GM12878 (cell line): ENCODE measurements at regions not wholly inside any gene's neighbourhood (a gene's known extent, or its start where the extent isn't known, plus 50 kb on each side); places are given as distances from the start of the nearest gene placed in this dataset.
A peak's percentile ranks its signal among the peaks of the same experiment; 100 is the strongest.

Source experiments
- ATF2 ChIP-seq: IDR thresholded peaks from 2 replicates; pipeline ENCODE4 v1.6.1; 2012; ENCODE audit warnings: low read length, inconsistent platforms
- BCL11A ChIP-seq: IDR thresholded peaks from 2 replicates; pipeline ENCODE4 v1.6.1; 2011; ENCODE audit warnings: low read depth, low read length
- CTCF ChIP-seq, 3 experiments: IDR thresholded peaks in 2 of 3; conservative IDR thresholded peaks in 1 of 3; 2 replicates each; pipeline ENCODE4 v1.5.1; 2011; ENCODE audit warnings: low read depth in 3 of 3, low read length in 3 of 3, mild to moderate bottlenecking in 3 of 3, control low read depth in 2 of 3, moderate library complexity in 2 of 3, inconsistent platforms in 1 of 3, mixed read lengths in 1 of 3; ENCODE audit not compliant: control insufficient read depth in 2 of 3, insufficient read depth in 1 of 3; ENCODE audit errors: extremely low read depth in 1 of 3
- EZH2 ChIP-seq: IDR thresholded peaks from 2 replicates; pipeline ENCODE4 v1.6.1; 2012; ENCODE audit warnings: low read depth, mild to moderate bottlenecking, control low read depth, inconsistent platforms, low read length, borderline replicate concordance; ENCODE audit not compliant: control insufficient read depth
- HDGF ChIP-seq: fragments of 450-650 bp; IDR thresholded peaks from 2 replicates; pipeline ENCODE4 v1.6.1; 2016; ENCODE audit warnings: antibody characterized with exemption
- IKZF1 ChIP-seq: fragments of 450-650 bp; conservative IDR thresholded peaks from 2 replicates; pipeline ENCODE4 v1.6.1; 2017; ENCODE audit warnings: antibody characterized with exemption, mild to moderate bottlenecking
- IKZF2 ChIP-seq, 2 experiments: fragments of 450-650 bp; IDR thresholded peaks; 2 replicates each; pipeline ENCODE4 v1.6.1; 2017; ENCODE audit warnings: mild to moderate bottlenecking in 2 of 2, moderate library complexity in 2 of 2
- PAX8 ChIP-seq: fragments of 450-650 bp; IDR thresholded peaks from 2 replicates; pipeline ENCODE4 v1.6.1; 2017; ENCODE audit warnings: mild to moderate bottlenecking, moderate library complexity
- RCOR1 ChIP-seq: conservative IDR thresholded peaks from 2 replicates; pipeline ENCODE4 v1.6.1; 2012; ENCODE audit warnings: low read depth, low read length, improper control_type of control experiment
- RFX5 ChIP-seq: IDR thresholded peaks from 2 replicates; pipeline ENCODE4 v1.6.1; 2011; ENCODE audit warnings: low read depth, low read length, improper control_type of control experiment
- SMAD5 ChIP-seq: IDR thresholded peaks from 2 replicates; pipeline ENCODE4 v1.6.1; 2016; ENCODE audit warnings: antibody characterized with exemption, low read depth
- TARDBP ChIP-seq: IDR thresholded peaks from 2 replicates; pipeline ENCODE4 v1.6.1; 2016; ENCODE audit warnings: borderline replicate concordance
- ZBTB33 ChIP-seq: fragments of 450-650 bp; IDR thresholded peaks from 2 replicates; pipeline ENCODE4 v1.6.1; 2017; ENCODE audit warnings: mild to moderate bottlenecking
- ZBTB40 ChIP-seq: fragments of 450-650 bp; IDR thresholded peaks from 2 replicates; pipeline ENCODE4 v1.6.1; 2016; ENCODE audit warnings: mild to moderate bottlenecking, moderate library complexity, borderline replicate concordance
- TF ChIP-seq, protein P1 (sequence below): IDR thresholded peaks from 2 replicates; pipeline ENCODE4 v1.6.1; 2012; ENCODE audit warnings: low read depth, low read length, improper control_type of control experiment
- TF ChIP-seq, protein P2 (sequence below): fragments of 450-650 bp; IDR thresholded peaks from 2 replicates; pipeline ENCODE4 v1.6.1; 2017; ENCODE audit warnings: mild to moderate bottlenecking, moderate library complexity

DNA sequence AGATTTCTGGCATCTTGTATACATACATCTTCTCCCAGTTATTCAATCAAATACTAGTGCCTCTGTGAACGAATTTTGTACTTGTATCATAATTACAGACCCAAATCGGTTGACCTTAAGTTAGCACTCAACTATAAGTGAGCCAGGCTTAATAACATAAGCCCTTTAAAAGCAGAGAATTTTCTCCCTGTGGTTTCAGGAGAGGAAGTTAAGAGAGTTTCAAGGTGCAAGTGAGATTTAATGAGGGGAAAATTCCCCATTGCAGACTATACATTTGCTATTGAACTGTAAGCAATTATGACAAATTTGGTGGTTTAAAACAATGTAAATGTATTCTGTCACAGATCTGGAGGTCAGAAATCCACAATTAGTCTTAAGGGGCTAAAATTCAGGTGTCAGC, 261.9 kb upstream of the NREP start (continued):
- TF ChIP-seq, protein P1, sequence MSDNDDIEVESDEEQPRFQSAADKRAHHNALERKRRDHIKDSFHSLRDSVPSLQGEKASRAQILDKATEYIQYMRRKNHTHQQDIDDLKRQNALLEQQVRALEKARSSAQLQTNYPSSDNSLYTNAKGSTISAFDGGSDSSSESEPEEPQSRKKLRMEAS: no peak
- TF ChIP-seq CTCF (IDR thresholded peaks at IDR 0.05 in 2 of 3, conservative IDR thresholded peaks at IDR 0.05 in 1 of 3; ENCODE audit: control insufficient read depth in 2 of 3, extremely low read depth in 1 of 3, insufficient read depth in 1 of 3, low read depth in 3 of 3, low read length in 3 of 3) (no peak), TARDBP (no peak), ZBTB40 (no peak), EZH2 (no peak), HDGF (no peak), RCOR1 (no peak), BCL11A (peak; percentile 68; the same call in 1 of the 2 replicates), IKZF2 (IDR thresholded peaks at IDR 0.05) (peak; percentile 88 to 89; a peak in 3 of 4 replicates), ZBTB33 (no peak), PAX8 (no peak), RFX5 (no peak), SMAD5 (no peak), ATF2 (no peak), IKZF1 (peak; percentile 81)
- TF ChIP-seq, protein P2, sequence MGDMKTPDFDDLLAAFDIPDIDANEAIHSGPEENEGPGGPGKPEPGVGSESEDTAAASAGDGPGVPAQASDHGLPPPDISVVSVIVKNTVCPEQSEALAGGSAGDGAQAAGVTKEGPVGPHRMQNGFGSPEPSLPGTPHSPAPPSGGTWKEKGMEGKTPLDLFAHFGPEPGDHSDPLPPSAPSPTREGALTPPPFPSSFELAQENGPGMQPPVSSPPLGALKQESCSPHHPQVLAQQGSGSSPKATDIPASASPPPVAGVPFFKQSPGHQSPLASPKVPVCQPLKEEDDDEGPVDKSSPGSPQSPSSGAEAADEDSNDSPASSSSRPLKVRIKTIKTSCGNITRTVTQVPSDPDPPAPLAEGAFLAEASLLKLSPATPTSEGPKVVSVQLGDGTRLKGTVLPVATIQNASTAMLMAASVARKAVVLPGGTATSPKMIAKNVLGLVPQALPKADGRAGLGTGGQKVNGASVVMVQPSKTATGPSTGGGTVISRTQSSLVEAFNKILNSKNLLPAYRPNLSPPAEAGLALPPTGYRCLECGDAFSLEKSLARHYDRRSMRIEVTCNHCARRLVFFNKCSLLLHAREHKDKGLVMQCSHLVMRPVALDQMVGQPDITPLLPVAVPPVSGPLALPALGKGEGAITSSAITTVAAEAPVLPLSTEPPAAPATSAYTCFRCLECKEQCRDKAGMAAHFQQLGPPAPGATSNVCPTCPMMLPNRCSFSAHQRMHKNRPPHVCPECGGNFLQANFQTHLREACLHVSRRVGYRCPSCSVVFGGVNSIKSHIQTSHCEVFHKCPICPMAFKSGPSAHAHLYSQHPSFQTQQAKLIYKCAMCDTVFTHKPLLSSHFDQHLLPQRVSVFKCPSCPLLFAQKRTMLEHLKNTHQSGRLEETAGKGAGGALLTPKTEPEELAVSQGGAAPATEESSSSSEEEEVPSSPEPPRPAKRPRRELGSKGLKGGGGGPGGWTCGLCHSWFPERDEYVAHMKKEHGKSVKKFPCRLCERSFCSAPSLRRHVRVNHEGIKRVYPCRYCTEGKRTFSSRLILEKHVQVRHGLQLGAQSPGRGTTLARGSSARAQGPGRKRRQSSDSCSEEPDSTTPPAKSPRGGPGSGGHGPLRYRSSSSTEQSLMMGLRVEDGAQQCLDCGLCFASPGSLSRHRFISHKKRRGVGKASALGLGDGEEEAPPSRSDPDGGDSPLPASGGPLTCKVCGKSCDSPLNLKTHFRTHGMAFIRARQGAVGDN: no peak
